ENCODE measurements at regions not wholly inside any gene's neighbourhood (a gene's known extent, or its start where the extent isn't known, plus 50 kb on each side); places are given as distances from the start of the nearest gene placed in this dataset.
"Not testable (repeated sequence)": the region's sequence is repeated elsewhere in the genome, so short reads cannot be mapped to it uniquely, and the experiment has no call there.

GRCh38 chr10:90224791-90225566 lies 523.6 kb downstream of the KIF20B start:
- ChIA-PET POLR2A (no interaction called here), CTCF (no interaction called here)
- DNase-seq: no peak
- H3K4me1 Mint-ChIP-seq: peaks cover 5% of the 10 kb centered on the region
- H3K27ac Mint-ChIP-seq: no peak overlapping the region
- no peaks in the 10 kb centered on the region for H3K27me3 Mint-ChIP-seq
- H3K4me3 Mint-ChIP-seq: no peak overlapping the region
- peaks cover 3% of the 10 kb centered on the region for H3K9me3 Mint-ChIP-seq
- no peaks in the 10 kb centered on the region for H3K36me3 Mint-ChIP-seq (ENCODE audit: low read depth)

DNA sequence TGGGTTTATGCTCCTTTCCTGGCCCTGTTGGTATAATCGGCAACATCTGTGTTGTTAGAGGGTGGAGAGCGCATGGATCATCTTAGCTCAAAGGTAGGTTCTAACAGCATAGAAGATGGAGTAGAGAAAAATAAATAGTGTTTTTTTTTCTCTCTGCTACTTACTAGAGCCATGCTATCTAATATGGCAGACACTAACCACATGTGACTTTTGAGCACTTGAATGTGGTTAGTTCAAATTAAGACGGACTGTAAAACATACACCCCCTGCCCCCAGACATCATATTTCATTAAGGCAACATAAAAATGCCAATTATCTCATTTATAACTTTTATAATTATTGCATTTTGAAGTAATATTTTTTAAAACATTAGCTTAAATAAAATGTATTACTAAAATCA lies 525.1 kb downstream of the KIF20B start:
- peaks cover 5% of the 10 kb centered on the region for H3K4me1 Mint-ChIP-seq
- ChIA-PET POLR2A (no interaction called here), CTCF (no interaction called here)
- H3K4me3 Mint-ChIP-seq: no peak overlapping the region
- no peak overlapping the region for H3K27ac Mint-ChIP-seq
- H3K27me3 Mint-ChIP-seq: no peaks in the 10 kb centered on the region
- no peaks in the 10 kb centered on the region for H3K36me3 Mint-ChIP-seq (ENCODE audit: low read depth)
- DNase-seq: no peak
- H3K9me3 Mint-ChIP-seq: peaks cover 7% of the 10 kb centered on the region

GRCh38 chr10:90227217-90227656 lies 525.8 kb downstream of the KIF20B start:
- ChIA-PET CTCF (no interaction called here), POLR2A (no interaction called here)
- H3K9me3 Mint-ChIP-seq: peaks cover 7% of the 10 kb centered on the region
- no peaks in the 10 kb centered on the region for H3K36me3 Mint-ChIP-seq (ENCODE audit: low read depth)
- H3K4me1 Mint-ChIP-seq: peaks cover 5% of the 10 kb centered on the region
- no peak overlapping the region for H3K27ac Mint-ChIP-seq
- H3K4me3 Mint-ChIP-seq: no peak overlapping the region
- DNase-seq: no peak
- no peaks in the 10 kb centered on the region for H3K27me3 Mint-ChIP-seq

DNA sequence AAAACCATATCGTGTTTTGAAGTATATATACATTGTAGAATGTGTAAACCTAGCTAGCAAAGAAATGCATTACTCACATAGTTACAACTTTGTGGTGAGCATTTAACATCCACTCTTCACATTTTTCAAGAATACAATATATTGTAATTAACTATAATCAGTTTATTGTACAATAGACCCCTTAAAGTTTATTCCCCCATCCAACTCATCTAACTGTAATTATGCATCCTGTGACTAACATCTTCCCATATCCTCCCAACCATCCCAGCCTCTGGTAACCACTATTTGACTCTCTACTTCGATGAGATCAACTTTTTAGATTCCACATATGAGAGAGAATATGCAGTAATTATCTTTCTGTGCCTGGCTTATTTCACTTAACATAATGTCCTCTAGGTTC lies 526.4 kb downstream of the KIF20B start:
- no peaks in the 10 kb centered on the region for H3K36me3 Mint-ChIP-seq (ENCODE audit: low read depth)
- peaks cover 5% of the 10 kb centered on the region for H3K4me1 Mint-ChIP-seq
- H3K9me3 Mint-ChIP-seq: peaks cover 7% of the 10 kb centered on the region
- DNase-seq: no peak
- no peak overlapping the region for H3K4me3 Mint-ChIP-seq
- H3K27me3 Mint-ChIP-seq: no peaks in the 10 kb centered on the region
- ChIA-PET CTCF (no interaction called here), POLR2A (no interaction called here)
- no peak overlapping the region for H3K27ac Mint-ChIP-seq

DNA sequence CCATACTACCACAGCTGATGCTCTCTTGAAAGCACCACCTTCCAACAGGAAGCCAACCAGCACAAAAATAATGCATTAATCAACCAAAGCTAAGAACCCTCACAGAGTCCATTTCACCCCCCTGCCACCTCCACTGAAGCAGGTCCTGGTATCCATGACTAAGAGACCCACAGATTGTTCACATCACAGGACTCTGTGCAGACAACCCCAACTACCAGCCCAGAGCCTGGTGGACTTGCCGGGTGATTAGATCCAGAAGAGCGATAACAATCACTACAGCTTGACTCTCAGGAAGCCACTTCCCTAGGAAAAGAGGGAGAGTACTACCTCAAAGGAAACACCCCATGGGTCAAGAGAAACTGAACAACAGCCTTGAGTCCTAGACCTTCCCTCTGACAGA lies 528.1 kb downstream of the KIF20B start:
- H3K4me3 Mint-ChIP-seq: no peak overlapping the region
- H3K27ac Mint-ChIP-seq: no peak overlapping the region
- ChIA-PET CTCF (no interaction called here), POLR2A (no interaction called here)
- H3K4me1 Mint-ChIP-seq: peaks cover 5% of the 10 kb centered on the region
- no peaks in the 10 kb centered on the region for H3K36me3 Mint-ChIP-seq (ENCODE audit: low read depth)
- H3K9me3 Mint-ChIP-seq: peaks cover 7% of the 10 kb centered on the region
- no peaks in the 10 kb centered on the region for H3K27me3 Mint-ChIP-seq
- no peak for DNase-seq

DNA sequence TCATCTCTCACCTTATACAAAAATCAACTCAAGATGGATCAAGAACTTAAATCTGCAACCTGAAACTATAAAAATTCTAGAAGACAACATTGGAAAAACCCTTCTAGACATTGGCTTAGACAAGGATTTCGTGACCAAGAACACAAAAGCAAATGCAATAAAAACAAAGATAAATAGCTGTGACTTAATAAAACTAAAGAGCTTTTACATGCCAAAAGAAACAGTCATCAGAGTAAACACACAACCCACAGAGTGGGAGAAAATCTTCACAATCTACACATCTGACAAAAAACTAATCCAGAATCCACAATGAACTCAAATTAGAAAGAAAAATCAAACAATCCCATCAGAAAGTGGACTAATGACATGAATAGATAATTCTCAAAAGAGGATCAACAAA lies 532.4 kb downstream of the KIF20B start:
- H3K9me3 Mint-ChIP-seq; H3K4me3 Mint-ChIP-seq; H3K36me3 Mint-ChIP-seq (ENCODE audit: low read depth); H3K27me3 Mint-ChIP-seq; DNase-seq; H3K27ac Mint-ChIP-seq; H3K4me1 Mint-ChIP-seq; CTCF ChIA-PET; POLR2A ChIA-PET: not testable (repeated sequence)

DNA sequence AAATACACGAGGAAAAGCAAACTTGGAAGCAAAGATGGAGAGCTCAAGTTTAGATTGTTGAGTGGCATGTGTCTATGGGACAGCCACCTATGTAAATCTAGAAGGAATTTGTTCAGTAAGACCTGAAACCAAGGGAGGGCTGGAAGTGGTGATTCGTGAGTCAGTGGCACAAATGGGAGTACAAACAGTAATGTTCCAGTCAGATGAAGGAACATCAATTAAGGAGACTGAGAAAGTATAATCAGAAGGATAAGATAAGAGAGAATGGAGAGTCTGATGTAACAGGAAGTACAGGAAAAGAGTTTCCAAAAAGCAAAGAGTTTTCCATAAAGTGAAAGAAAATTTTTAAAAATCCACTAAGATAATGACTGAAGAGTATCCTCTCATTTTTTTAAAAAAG lies 544.2 kb downstream of the KIF20B start:
- Mint-ChIP-seq H3K27ac (no peak overlapping the region), H3K36me3 (ENCODE audit: low read depth) (no peaks in the 10 kb centered on the region), H3K4me1 (no peaks in the 10 kb centered on the region), H3K9me3 (peaks cover 2% of the 10 kb centered on the region), H3K4me3 (no peak overlapping the region), H3K27me3 (no peaks in the 10 kb centered on the region)
- CTCF ChIA-PET: no interaction called here
- no peak for DNase-seq
- POLR2A ChIA-PET: no interaction called here

DNA sequence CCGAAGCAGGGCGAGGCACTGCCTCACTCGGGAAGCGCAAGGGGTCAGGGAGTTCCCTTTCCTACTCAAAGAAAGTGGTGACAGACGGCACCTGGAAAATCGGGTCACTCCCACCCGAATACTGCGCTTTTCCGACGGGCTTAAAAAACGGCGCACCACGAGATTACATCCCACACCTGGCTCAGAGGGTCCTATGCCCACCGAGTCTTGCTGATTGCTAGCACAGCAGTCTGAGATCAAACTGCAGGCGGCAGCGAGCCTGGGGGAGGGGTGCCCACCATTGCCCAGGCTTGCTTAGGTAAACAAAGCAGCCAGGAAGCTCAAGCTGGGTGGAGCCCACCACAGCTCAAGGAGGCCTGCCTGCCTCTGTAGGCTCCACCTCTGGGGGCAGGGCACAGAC lies 549.4 kb downstream of the KIF20B start:
- H3K9me3 Mint-ChIP-seq; DNase-seq; H3K4me1 Mint-ChIP-seq; H3K36me3 Mint-ChIP-seq (ENCODE audit: low read depth); H3K4me3 Mint-ChIP-seq; POLR2A ChIA-PET; H3K27ac Mint-ChIP-seq; H3K27me3 Mint-ChIP-seq; CTCF ChIA-PET: not testable (repeated sequence)

GRCh38 chr10:90269699-90270098 lies 568.3 kb downstream of the KIF20B start:
- no peaks in the 10 kb centered on the region for H3K36me3 Mint-ChIP-seq (ENCODE audit: low read depth)
- ChIA-PET CTCF (no interaction called here), POLR2A (no interaction called here)
- no peak overlapping the region for H3K4me3 Mint-ChIP-seq
- no peaks in the 10 kb centered on the region for H3K9me3 Mint-ChIP-seq
- DNase-seq: no peak
- no peaks in the 10 kb centered on the region for H3K27me3 Mint-ChIP-seq
- no peaks in the 10 kb centered on the region for H3K4me1 Mint-ChIP-seq
- no peak overlapping the region for H3K27ac Mint-ChIP-seq

DNA sequence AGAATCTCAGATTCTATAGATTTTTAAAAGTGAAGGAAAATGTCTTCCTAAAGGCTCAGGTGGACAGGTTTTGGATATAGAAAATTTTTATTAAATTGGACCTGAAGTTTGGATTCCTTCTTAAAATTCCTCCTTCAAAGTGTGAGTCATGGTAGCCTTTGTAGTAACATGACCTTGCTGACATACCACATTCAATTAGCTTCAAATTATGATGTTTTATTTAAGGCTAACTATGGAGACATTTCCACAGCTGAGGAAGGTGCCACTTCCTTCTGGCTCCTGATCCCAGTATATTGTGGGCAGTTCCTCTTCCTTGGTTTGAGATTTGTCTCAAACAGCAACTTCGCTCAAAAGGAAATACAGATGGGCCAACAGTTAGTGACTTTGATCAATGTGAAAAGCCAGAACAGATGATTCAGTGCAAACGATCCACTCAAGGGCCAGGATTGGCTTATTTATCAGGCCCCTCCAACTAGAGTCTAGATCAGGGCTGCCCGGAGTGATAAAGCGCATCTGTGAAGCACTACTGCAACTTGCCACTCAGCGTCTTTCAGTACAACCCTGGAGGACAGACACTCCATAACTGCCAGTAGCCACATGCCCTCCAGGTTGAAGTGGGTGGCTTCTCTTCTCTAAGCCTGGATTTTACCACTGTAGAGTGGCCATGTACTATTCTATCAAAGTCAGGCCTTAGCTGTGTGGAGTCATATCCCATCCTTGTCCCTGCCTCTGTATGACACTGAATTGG lies 573.5 kb downstream of the KIF20B start:
- ChIA-PET CTCF (no interaction called here), POLR2A (no interaction called here)
- Mint-ChIP-seq H3K4me3 (no peak overlapping the region), H3K27me3 (no peaks in the 10 kb centered on the region), H3K9me3 (no peaks in the 10 kb centered on the region), H3K27ac (no peak overlapping the region), H3K4me1 (no peaks in the 10 kb centered on the region), H3K36me3 (ENCODE audit: low read depth) (no peaks in the 10 kb centered on the region)
- no peak for DNase-seq

DNA sequence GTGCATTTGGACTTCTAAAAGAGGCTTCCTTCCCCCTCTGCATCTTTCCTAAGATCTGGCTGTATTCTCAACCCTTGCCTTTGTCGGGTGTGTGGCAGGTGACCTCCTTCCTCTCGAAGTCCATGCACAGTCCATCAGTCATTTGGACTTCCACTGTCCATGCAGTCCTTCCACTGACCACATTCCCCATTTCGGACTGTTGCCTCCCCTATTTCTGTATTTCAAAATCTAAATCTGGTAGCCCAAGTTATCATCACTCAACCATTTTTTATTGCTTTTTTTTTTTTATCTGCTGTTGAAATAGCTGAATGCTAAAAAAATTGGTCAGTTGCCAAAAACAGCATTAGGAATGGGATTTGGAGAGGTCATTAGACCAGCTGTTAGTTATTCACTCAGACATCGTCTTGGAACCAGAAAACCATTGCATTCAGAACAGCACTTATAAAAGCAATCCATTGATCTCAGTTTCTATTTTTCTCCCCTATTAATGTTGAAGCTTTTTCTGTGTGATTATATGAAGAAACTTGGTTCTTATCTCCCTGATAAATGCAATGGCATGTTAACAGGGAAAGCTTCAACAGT lies 575.6 kb downstream of the KIF20B start:
- H3K27ac Mint-ChIP-seq: no peak overlapping the region
- no peaks in the 10 kb centered on the region for H3K9me3 Mint-ChIP-seq
- CTCF ChIA-PET: no interaction called here
- DNase-seq: no peak
- no peaks in the 10 kb centered on the region for H3K27me3 Mint-ChIP-seq
- H3K4me1 Mint-ChIP-seq: no peaks in the 10 kb centered on the region
- H3K4me3 Mint-ChIP-seq: no peak overlapping the region
- POLR2A ChIA-PET: no interaction called here
- H3K36me3 Mint-ChIP-seq (ENCODE audit: low read depth): no peaks in the 10 kb centered on the region

DNA sequence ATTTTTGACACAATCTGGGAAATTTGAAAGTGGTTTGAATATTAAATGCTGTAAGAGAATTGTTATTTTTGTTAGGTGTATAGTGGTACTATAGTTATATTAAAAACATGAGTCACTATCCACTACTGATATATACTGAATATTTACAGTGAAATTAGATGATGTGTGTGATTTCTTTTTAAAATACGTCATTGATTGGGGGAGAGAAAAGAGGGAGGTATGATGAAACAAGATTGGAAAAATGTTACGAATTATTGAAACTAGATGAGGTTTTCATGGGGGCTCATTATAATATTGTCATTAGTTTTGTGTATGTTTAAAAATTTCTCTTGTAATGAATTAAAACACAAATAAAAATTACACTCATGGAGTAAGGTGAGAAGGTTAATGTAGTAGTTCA lies 571.4 kb downstream of the HTR7 start:
- H3K36me3 Mint-ChIP-seq (ENCODE audit: low read depth): no peaks in the 10 kb centered on the region
- ChIA-PET POLR2A (no interaction called here), CTCF (no interaction called here)
- H3K27me3 Mint-ChIP-seq: no peaks in the 10 kb centered on the region
- H3K9me3 Mint-ChIP-seq: no peaks in the 10 kb centered on the region
- H3K4me1 Mint-ChIP-seq: no peaks in the 10 kb centered on the region
- DNase-seq: no peak
- no peak overlapping the region for H3K27ac Mint-ChIP-seq
- no peak overlapping the region for H3K4me3 Mint-ChIP-seq

DNA sequence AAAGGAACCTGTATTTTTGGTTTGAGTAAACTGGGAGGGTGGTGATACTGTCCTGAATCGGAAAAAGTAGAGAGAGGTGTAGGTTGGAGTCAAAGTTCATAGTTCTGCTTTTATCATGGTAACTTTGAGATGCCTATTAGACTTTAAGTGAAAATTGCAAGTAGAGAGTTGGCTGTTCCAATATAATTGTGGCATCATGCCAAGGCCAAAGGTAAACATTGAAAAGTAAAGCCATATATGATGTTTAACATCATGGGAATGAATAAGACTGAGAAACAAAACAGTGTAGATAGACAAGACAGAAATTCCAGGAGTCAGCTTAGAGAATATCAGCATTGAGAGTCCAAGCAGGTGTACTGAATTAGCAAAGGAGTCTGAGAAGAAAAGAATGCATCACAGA lies 570.9 kb downstream of the HTR7 start:
- no peak overlapping the region for H3K4me3 Mint-ChIP-seq
- H3K27ac Mint-ChIP-seq: no peak overlapping the region
- CTCF ChIA-PET: no interaction called here

GRCh38 chr10:90288391-90288933 lies 569.4 kb downstream of the HTR7 start:
- H3K9me3 Mint-ChIP-seq: no peaks in the 10 kb centered on the region
- DNase-seq: no peak
- H3K4me3 Mint-ChIP-seq: no peak overlapping the region
- no peaks in the 10 kb centered on the region for H3K36me3 Mint-ChIP-seq (ENCODE audit: low read depth)
- CTCF ChIA-PET: no interaction called here
- no peaks in the 10 kb centered on the region for H3K4me1 Mint-ChIP-seq
- POLR2A ChIA-PET: no interaction called here
- no peaks in the 10 kb centered on the region for H3K27me3 Mint-ChIP-seq
- H3K27ac Mint-ChIP-seq: no peak overlapping the region

More for the DNA sequence above, 570.9 kb downstream of the HTR7 start:
- H3K36me3 Mint-ChIP-seq (ENCODE audit: low read depth): no peaks in the 10 kb centered on the region
- POLR2A ChIA-PET: no interaction called here
- no peaks in the 10 kb centered on the region for H3K4me1 Mint-ChIP-seq
- no peak for DNase-seq
- H3K27me3 Mint-ChIP-seq: no peaks in the 10 kb centered on the region
- no peaks in the 10 kb centered on the region for H3K9me3 Mint-ChIP-seq

All from activated CD4-positive, alpha-beta memory T cell treated with anti-CD3 and anti-CD28 coated beads, Interleukin-2, amount 10 ng/mL, durations not matched to agents 7 days and 5 days (primary cell).